K562 (cell line): ENCODE measurements at regions not wholly inside any gene's neighbourhood (a gene's known extent, or its start where the extent isn't known, plus 50 kb on each side); places are given as distances from the start of the nearest gene placed in this dataset.

Experiments
- ATAC-seq: fragments of 200-7000 bp; cut with Tn5 transposase; 3 replicates; pipeline ENCODE4 v1.9.1; 2020; ENCODE audit warnings: moderate library complexity
- BruUV-seq: library from RNA; stranded (reverse); fragments of 400-500 nt; replicated peaks from 2 replicates; lab custom pipeline; 2021; lab: Mats Ljungman, UMichigan
- CTCF ChIA-PET: fragments of 300-600 bp; formaldehyde crosslinking; extraction: SDS; loops from one replicate; lab custom pipeline; 2021; ENCODE audit warnings: low intra/inter-chr PET ratio; lab: Yijun Ruan, JAX
- POLR2A ChIA-PET: fragments of 300-600, 350-650 bp; sonication (Branson Sonifier 250); formaldehyde crosslinking; extraction: SDS; loops from one replicate; lab custom pipeline; 2021; ENCODE audit warnings: antibody characterized with exemption, inconsistent platforms; lab: Yijun Ruan, JAX
- DNase-seq, 4 experiments: peaks; one replicate each; pipeline versions ENCODE4 v3.0.0 to v3.0.0-alpha.2; 2011 to 2018; ENCODE audit warnings: low spot score in 3 of 4, mixed read lengths in 3 of 4; ENCODE audit errors: extremely low read depth in 1 of 4
- FAIRE-seq: peaks from 2 replicates; lab custom pipeline; 2011; peaks lifted over from hg19 to GRCh38; lab: Jason Lieb, UNC
- H2AFZ ChIP-seq: 2 replicates; pipeline ENCODE4 v1.6.0; 2011; ENCODE audit warnings: low read depth, low read length, control low read depth, inconsistent platforms
- H3K27ac ChIP-seq: fragments of 200-600 bp; 3 replicates; pipeline ENCODE4 v1.8.0; 2011; ENCODE audit warnings: low read depth, mild to moderate bottlenecking, control low read depth, inconsistent platforms, low read length, moderate library complexity, mixed read lengths; ENCODE audit errors: extremely low read depth
- H3K27me3 ChIP-seq, 2 experiments: fragments of 300-600 bp in 1 of 2; 2 replicates in 1 of 2; 3 replicates in 1 of 2; pipeline versions ENCODE4 v1.6.0 to v1.8.0; 2011; ENCODE audit warnings: inconsistent platforms in 2 of 2, low read length in 2 of 2, mild to moderate bottlenecking in 1 of 2, mixed read lengths in 1 of 2, moderate library complexity in 1 of 2; ENCODE audit not compliant: control insufficient read depth in 2 of 2, insufficient read depth in 2 of 2
- H3K36me3 ChIP-seq: fragments of 300-600 bp; 3 replicates; pipeline ENCODE4 v1.8.0; 2011; ENCODE audit warnings: mild to moderate bottlenecking, low read length, inconsistent platforms; ENCODE audit not compliant: control insufficient read depth, insufficient read depth
- H3K4me1 ChIP-seq, 2 experiments: fragments of 200-600 bp in 1 of 2; replicated peaks in 1 of 2; 2 replicates in 1 of 2; 3 replicates in 1 of 2; pipeline versions ENCODE4 v1.5.1 to v1.8.0; 2011; ENCODE audit warnings: inconsistent platforms in 2 of 2, low read length in 2 of 2, mild to moderate bottlenecking in 1 of 2, mixed read lengths in 1 of 2, moderate library complexity in 1 of 2; ENCODE audit not compliant: control insufficient read depth in 2 of 2, insufficient read depth in 2 of 2
- H3K4me2 ChIP-seq: 2 replicates; pipeline ENCODE4 v1.6.1; 2011; ENCODE audit warnings: low read length, control low read depth, inconsistent platforms, mixed read lengths; ENCODE audit not compliant: insufficient read depth
- H3K4me3 ChIP-seq: fragments of 200-600 bp; sonication (generic), shearing (Covaris generic); 2 replicates; pipeline ENCODE4 v1.5.1; 2016; ENCODE audit warnings: control low read depth, inconsistent platforms
- H3K79me2 ChIP-seq: fragments of 200-600 bp; 3 replicates; pipeline ENCODE4 v1.8.0; 2011; ENCODE audit warnings: low read length, inconsistent platforms; ENCODE audit not compliant: control insufficient read depth, insufficient read depth
- H3K9ac ChIP-seq, 2 experiments: 2 replicates each; pipeline versions ENCODE4 v1.6.0 to v1.6.1; 2011; ENCODE audit warnings: low read depth in 2 of 2, low read length in 2 of 2, control low read depth in 1 of 2, inconsistent platforms in 1 of 2, mild to moderate bottlenecking in 1 of 2, mixed read lengths in 1 of 2; ENCODE audit not compliant: insufficient read depth in 1 of 2
- H3K9me1 ChIP-seq: one replicate; pipeline ENCODE4 v1.6.0; 2011; ENCODE audit warnings: inconsistent platforms, mild to moderate bottlenecking, low read length, moderate library complexity; ENCODE audit not compliant: control insufficient read depth, insufficient read depth
- H3K9me3 ChIP-seq: replicated peaks from 2 replicates; pipeline ENCODE4 v1.5.1; 2011; ENCODE audit warnings: low read depth, low read length, inconsistent platforms; ENCODE audit not compliant: control insufficient read depth, insufficient read depth
- H4K20me1 ChIP-seq: replicated peaks from 2 replicates; pipeline ENCODE4 v1.6.1; 2011; ENCODE audit warnings: low read length, inconsistent platforms, mixed read lengths; ENCODE audit not compliant: control insufficient read depth, insufficient read depth
- ARHGAP35 ChIP-seq: fragments of 450-650 bp; IDR thresholded peaks from 2 replicates; pipeline ENCODE4 v1.6.1; 2018; ENCODE audit not compliant: partially characterized antibody
- HNRNPH1 ChIP-seq: fragments of 200-400 bp; formaldehyde crosslinking; optimal IDR thresholded peaks from 2 replicates; pipeline ENCODE3; 2017; ENCODE audit warnings: low read depth, mild to moderate bottlenecking, low read length, moderate library complexity
- ID3 ChIP-seq, 2 experiments: fragments of 250-450 bp in 1 of 2; fragments of 450-650 bp in 1 of 2; sonication (Bioruptor Pico) in 1 of 2; IDR thresholded peaks; 2 replicates each; pipeline versions ENCODE4 v1.6.1 to v1.8.0; 2016 to 2021; ENCODE audit warnings: mild to moderate bottlenecking in 2 of 2, moderate library complexity in 2 of 2, missing compliant biosample characterization in 1 of 2, missing genetic modification characterization in 1 of 2
- POLR3G ChIP-seq: IDR thresholded peaks from 2 replicates; pipeline ENCODE4 v1.6.1; 2011; ENCODE audit not compliant: insufficient read length, insufficient replicate concordance; ENCODE audit errors: extremely low read depth
- THAP12 ChIP-seq: fragments of 250-450 bp; sonication (Bioruptor Pico); IDR thresholded peaks from 2 replicates; pipeline ENCODE4 v1.9.0; 2021; ENCODE audit warnings: mild to moderate bottlenecking, inconsistent platforms
- ZFPM2 ChIP-seq: fragments of 250-450 bp; sonication (Bioruptor Pico); IDR thresholded peaks from 2 replicates; pipeline ENCODE4 v1.5.1; 2022; ENCODE audit warnings: mild to moderate bottlenecking
- ZNF282 ChIP-seq: sonication (generic); formaldehyde crosslinking; IDR thresholded peaks from 2 replicates; pipeline ENCODE4 v1.8.1; 2023; ENCODE audit warnings: missing genetic modification reagents
- ZNF444 ChIP-seq: fragments of 250-450 bp; sonication (Bioruptor Pico); IDR thresholded peaks from 2 replicates; pipeline ENCODE4 v1.4.0; 2020; ENCODE audit warnings: mild to moderate bottlenecking, moderate library complexity
- ZNF518B ChIP-seq: fragments of 250-450 bp; sonication (Bioruptor Pico); IDR thresholded peaks from 2 replicates; pipeline ENCODE4 v1.5.0; 2021; ENCODE audit warnings: mild to moderate bottlenecking, moderate library complexity
- ZNF561 ChIP-seq: fragments of 450-650 bp; formaldehyde crosslinking; conservative IDR thresholded peaks from 2 replicates; pipeline ENCODE4 v1.4.0; 2020; ENCODE audit warnings: mild to moderate bottlenecking, moderate library complexity
- ZNF75A ChIP-seq: fragments of 450-650 bp; formaldehyde crosslinking; IDR thresholded peaks from 2 replicates; pipeline ENCODE4 v1.4.0; 2020; ENCODE audit warnings: mild to moderate bottlenecking
- WGBS: fragments of 100-300 bp; shearing (Covaris generic); methylation state at CpG from one replicate; pipeline ENCODE4 v1.1.6; 2016; ENCODE audit warnings: low coverage, mixed read lengths; ENCODE audit not compliant: insufficient coverage; ENCODE audit errors: missing lambda C conversion rate; 5-methylcytosine and 5-hydroxymethylcytosine counted together
- in situ Hi-C: fragments of 300-500 bp; cut with MboI; formaldehyde crosslinking; loops from 4 replicates; pipeline ENCODE4 v1.15.0; 2018; ENCODE audit warnings: inconsistent platforms, mixed read lengths
- intact Hi-C: fragments of 100-400 bp; cut with micrococcal nuclease; formaldehyde crosslinking; loops from 2 replicates; pipeline ENCODE4 v1.14.2; 2022
- TF ChIP-seq, protein P1 (sequence below): fragments of 450-650 bp; formaldehyde crosslinking; IDR thresholded peaks from 2 replicates; pipeline ENCODE4 v1.4.0; 2022; ENCODE audit warnings: mild to moderate bottlenecking, moderate library complexity

- H3K4me1 ChIP-seq: no peaks in the 10 kb centered on the region
- H3K9me1 ChIP-seq: no peaks in the 10 kb centered on the region
- FAIRE-seq (no peak), DNase-seq (no peak), ATAC-seq (no peak)
- no peaks in the 10 kb centered on the region for H3K27me3 ChIP-seq
- no peak for TF ChIP-seq ARHGAP35
- no peak for TF ChIP-seq ZNF444 (CRISPR knock-in tag)
- TF ChIP-seq ZNF561 (CRISPR knock-in tag): no peak
- no peak for TF ChIP-seq HNRNPH1
- TF ChIP-seq ZNF282 (CRISPR knock-in tag): no peak
- no peak for TF ChIP-seq POLR3G
- TF ChIP-seq ZNF518B (CRISPR knock-in tag): no peak
- no peak for TF ChIP-seq ID3 (CRISPR knock-in tag; IDR thresholded peaks at IDR 0.05)
- no peak for TF ChIP-seq ID3 (tag; IDR thresholded peaks at IDR 0.05)
- no peak for TF ChIP-seq ZNF75A
- TF ChIP-seq ZFPM2 (CRISPR knock-in tag): no peak
- TF ChIP-seq THAP12: no peak
- TF ChIP-seq, protein P1, sequence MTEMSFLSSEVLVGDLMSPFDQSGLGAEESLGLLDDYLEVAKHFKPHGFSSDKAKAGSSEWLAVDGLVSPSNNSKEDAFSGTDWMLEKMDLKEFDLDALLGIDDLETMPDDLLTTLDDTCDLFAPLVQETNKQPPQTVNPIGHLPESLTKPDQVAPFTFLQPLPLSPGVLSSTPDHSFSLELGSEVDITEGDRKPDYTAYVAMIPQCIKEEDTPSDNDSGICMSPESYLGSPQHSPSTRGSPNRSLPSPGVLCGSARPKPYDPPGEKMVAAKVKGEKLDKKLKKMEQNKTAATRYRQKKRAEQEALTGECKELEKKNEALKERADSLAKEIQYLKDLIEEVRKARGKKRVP (CRISPR knock-in tag): no peak
- no peaks in the 10 kb centered on the region for H3K79me2 ChIP-seq
- H3K4me2 ChIP-seq: no peak overlapping the region
- intact Hi-C loops: no loop called here
- H3K27ac ChIP-seq: no peak overlapping the region
- no peak overlapping the region for H2AFZ ChIP-seq
- ChIA-PET POLR2A (no interaction called here), CTCF (no interaction called here)
- H3K36me3 ChIP-seq: no peaks in the 10 kb centered on the region
- H4K20me1 ChIP-seq: no peaks in the 10 kb centered on the region
- no peak overlapping the region for H3K4me3 ChIP-seq
- H3K9me3 ChIP-seq: no peaks in the 10 kb centered on the region
- H3K9ac ChIP-seq: no peak overlapping the region
- 3% methylated on average over 3 of the region's 3 CpGs for WGBS
- in situ Hi-C loops: no loop called here
- no TSS peak for BruUV-seq
Measured at GRCh38 chr13:104943331-104943730, 1592.1 kb downstream of the EFNB2 start.
